ENCODE measurements at regions not wholly inside any gene's neighbourhood (a gene's known extent, or its start where the extent isn't known, plus 50 kb on each side); places are given as distances from the start of the nearest gene placed in this dataset.

DNA sequence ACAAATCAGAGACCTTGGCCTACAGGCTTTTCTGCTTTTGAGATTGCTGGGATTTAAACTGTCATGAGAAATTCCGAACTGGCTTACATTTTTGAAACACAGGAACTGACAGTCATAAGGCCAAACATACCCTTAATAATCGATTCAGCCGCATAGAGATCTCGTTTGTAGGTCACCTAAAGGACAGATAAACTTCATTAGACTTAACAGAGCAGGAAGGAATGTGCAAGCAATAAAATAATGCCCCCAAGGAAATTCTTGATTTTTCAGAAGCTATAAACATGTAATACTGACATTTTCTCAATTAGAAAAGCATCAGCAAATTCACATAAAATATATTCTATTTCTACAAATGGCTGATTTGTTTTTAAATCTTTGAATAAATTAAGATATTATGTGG lies 120.0 kb downstream of the CRPPA start:
- Mint-ChIP-seq H3K27ac (no peak overlapping the region), H3K36me3 (no peaks in the 10 kb centered on the region), H3K27me3 (no peaks in the 10 kb centered on the region), H3K4me3 (no peak overlapping the region), H3K9me3 (no peaks in the 10 kb centered on the region), H3K4me1 (no peaks in the 10 kb centered on the region)
- ATAC-seq (ENCODE audit: low read depth) (no peak), DNase-seq (ENCODE audit: low spot score in 2 of 2) (no peak)

DNA sequence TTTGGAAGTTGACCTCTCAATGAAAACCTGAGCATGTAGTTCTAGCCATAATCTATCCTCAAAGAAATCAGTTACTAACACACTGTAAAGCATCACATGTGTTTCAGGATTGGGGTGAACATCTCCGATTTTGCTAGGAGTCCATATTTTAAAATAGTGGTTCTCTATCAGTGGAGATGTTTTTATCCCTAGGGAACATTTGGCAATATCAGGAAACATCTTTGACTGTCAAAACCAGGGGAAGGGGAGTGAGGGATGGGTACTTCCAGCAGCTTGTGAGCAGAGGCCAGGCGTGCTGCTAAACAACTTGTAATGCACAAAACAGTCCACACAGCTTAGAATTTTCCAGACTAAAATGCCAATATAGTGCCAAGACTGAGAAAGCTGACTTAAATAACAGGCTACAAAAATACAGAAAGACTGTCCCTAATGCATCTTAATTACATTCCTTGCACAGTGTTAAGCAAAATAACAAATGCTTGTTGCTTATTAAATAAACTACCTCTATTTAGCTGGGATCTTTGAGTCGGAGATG lies 120.9 kb downstream of the CRPPA start:
- Mint-ChIP-seq H3K9me3 (no peaks in the 10 kb centered on the region), H3K4me3 (no peak overlapping the region), H3K36me3 (no peaks in the 10 kb centered on the region), H3K27me3 (no peaks in the 10 kb centered on the region), H3K4me1 (no peaks in the 10 kb centered on the region), H3K27ac (no peak overlapping the region)
- DNase-seq (ENCODE audit: low spot score in 2 of 2) (no peak), ATAC-seq (ENCODE audit: low read depth) (no peak)

DNA sequence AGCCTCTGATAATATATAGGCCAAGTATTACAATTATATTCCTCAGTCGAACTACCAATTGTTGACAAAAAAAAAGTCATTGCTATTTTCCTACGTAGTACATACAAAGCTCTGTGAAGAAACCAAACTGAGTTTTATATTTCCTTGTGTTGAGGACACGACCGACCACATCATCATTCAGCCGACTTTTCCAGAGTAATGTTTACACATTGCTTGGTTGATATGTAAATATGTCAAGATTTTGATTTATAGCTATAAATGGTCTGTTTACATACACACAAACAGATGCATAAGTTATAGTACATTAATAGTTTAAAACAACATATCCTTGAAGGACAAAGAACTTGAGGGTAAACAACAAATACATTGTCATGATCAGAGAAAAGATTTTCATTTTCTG lies 121.5 kb downstream of the CRPPA start:
- Mint-ChIP-seq H3K27me3 (no peaks in the 10 kb centered on the region), H3K36me3 (no peaks in the 10 kb centered on the region), H3K27ac (no peak overlapping the region), H3K9me3 (no peaks in the 10 kb centered on the region), H3K4me3 (no peak overlapping the region), H3K4me1 (no peaks in the 10 kb centered on the region)
- no peak for ATAC-seq (ENCODE audit: low read depth)
- DNase-seq (ENCODE audit: low spot score in 2 of 2): no peak

DNA sequence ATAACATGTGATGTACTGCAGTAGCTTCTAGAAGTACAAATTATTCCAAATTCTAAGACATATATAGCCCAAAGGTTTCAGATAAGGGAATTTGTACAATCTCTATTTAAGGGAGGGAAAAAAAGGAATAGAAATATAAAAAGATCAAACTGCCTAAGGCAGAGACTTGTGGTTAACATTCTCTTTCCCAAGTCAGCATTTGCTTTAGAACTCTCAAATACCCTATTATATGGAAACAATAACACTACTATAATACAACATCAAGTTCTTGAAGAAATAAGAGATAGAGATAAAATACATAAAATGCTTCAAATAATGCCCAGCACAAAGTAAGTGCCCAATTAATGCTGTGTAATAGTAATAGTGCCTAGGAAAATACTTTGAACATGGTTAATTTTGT lies 123.1 kb downstream of the CRPPA start:
- no peaks in the 10 kb centered on the region for H3K27me3 Mint-ChIP-seq
- DNase-seq (ENCODE audit: low spot score in 2 of 2) (no peak), ATAC-seq (ENCODE audit: low read depth) (no peak)
- no peaks in the 10 kb centered on the region for H3K36me3 Mint-ChIP-seq
- H3K27ac Mint-ChIP-seq: no peak overlapping the region
- no peak overlapping the region for H3K4me3 Mint-ChIP-seq
- H3K4me1 Mint-ChIP-seq: no peaks in the 10 kb centered on the region
- no peaks in the 10 kb centered on the region for H3K9me3 Mint-ChIP-seq

DNA sequence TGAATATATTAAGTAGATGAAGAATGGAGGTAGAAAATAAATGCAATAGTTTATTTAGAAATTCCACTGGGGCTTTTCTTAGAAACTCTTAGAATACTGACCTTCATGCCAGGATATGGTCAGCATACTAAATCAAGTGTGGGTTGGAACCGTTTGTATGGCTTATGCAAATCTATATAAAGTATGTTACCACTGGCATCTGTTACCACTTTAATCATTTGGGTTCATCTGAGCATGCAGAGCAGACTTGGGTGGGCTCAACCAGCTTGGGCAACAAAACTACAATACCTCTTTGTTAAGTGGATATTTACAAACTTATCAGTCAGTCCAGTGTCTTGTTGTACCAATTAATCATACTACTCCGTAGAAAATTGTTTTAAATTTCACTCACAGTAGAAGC lies 125.8 kb downstream of the CRPPA start:
- ATAC-seq (ENCODE audit: low read depth) (no peak), DNase-seq (ENCODE audit: low spot score in 2 of 2) (no peak)
- H3K9me3 Mint-ChIP-seq: no peaks in the 10 kb centered on the region
- H3K4me1 Mint-ChIP-seq: no peaks in the 10 kb centered on the region
- no peaks in the 10 kb centered on the region for H3K36me3 Mint-ChIP-seq
- H3K27me3 Mint-ChIP-seq: no peaks in the 10 kb centered on the region
- no peak overlapping the region for H3K27ac Mint-ChIP-seq
- H3K4me3 Mint-ChIP-seq: no peak overlapping the region

DNA sequence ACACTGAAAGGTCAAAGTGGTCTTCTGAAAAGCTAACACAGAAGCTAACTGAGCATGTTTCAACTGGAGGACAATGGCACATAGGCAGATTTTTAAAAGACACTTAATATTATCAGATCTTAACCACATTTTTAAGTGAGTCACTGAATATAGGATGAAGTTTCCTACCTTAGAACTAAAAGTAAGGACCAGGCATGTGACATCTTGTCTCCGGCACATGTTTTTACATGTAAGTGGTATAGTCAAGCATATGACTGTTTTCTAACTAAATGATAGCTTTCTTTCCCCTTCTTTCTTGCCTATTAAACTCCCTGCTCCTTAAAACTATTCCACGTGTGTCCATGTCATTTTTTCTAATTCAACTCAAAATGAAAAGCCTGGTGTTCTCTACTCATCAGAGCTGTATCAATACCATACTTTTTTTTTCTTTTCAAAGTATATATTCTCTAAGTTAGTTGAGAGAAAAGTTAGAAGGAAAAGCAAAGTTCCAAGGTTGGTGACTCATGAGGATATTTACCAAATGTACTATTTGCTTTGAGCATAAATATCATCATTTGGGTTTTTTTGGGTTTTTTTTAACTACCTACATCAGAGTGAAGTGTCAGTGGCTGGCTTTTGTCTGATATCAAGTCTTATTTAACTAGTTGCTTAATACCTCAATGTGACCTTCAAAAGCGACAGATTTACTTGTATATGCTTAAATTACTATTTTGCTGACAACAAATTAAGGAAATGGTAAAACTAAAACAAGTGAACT lies 127.5 kb downstream of the CRPPA start:
- H3K4me1 Mint-ChIP-seq: no peaks in the 10 kb centered on the region
- DNase-seq (ENCODE audit: low spot score in 2 of 2): no peak
- H3K4me3 Mint-ChIP-seq: no peak overlapping the region
- H3K27me3 Mint-ChIP-seq: no peaks in the 10 kb centered on the region
- ATAC-seq (ENCODE audit: low read depth): no peak
- no peaks in the 10 kb centered on the region for H3K36me3 Mint-ChIP-seq
- H3K9me3 Mint-ChIP-seq: no peaks in the 10 kb centered on the region
- H3K27ac Mint-ChIP-seq: no peak overlapping the region

DNA sequence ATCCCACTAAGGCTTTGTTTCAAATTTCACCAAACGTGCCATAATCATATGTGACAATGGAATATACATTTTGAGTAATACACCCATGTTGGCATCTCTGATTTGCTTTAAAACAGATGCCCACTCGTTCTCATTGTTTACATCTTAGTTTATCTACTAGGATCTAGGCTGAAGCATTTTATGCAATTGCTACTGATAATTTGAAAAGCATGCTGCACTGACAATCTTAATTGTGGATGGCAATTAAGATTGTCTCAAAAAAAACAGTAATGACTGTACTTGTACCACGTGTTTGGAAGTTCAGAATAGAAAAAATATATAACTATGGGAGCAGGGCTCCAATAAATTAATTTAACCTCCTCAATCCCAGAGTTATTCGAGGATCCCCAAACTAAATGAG lies 136.8 kb downstream of the CRPPA start:
- Mint-ChIP-seq H3K4me3 (no peak overlapping the region), H3K4me1 (no peaks in the 10 kb centered on the region), H3K36me3 (no peaks in the 10 kb centered on the region), H3K27me3 (no peaks in the 10 kb centered on the region), H3K9me3 (peaks cover 4% of the 10 kb centered on the region), H3K27ac (no peak overlapping the region)
- DNase-seq (ENCODE audit: low spot score in 2 of 2) (no peak), ATAC-seq (ENCODE audit: low read depth) (no peak)

DNA sequence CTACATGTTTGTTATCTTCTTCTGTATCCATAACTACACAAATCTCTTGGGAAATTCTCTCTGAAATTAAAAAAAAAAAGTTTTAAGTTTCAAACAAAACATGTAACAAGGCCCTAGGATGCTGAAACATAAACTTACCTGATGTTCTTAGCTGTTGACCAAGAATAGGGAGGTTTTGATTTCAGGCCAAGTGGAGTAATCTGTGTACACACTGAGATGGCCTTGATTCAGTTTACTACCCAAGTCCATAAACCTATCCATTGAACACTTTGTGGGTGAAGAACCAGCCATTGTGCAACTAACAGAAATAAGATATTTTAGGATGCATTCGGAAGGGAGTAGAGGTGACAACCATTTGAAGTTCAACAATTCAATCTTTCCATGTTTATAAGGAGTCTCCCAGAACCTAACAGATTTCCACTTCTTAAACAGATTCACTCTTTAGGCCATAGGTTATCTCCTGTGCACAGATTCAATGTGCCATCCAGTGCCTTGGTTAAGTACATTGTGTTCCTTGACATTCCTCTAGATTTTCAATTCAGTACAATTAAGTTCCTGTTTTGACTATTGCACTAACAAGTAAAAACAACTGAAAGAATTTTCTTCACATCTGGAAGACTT lies 143.1 kb downstream of the CRPPA start:
- no peaks in the 10 kb centered on the region for H3K36me3 Mint-ChIP-seq
- no peak for ATAC-seq (ENCODE audit: low read depth)
- DNase-seq (ENCODE audit: low spot score in 2 of 2): no peak
- H3K9me3 Mint-ChIP-seq: peaks cover 2% of the 10 kb centered on the region
- H3K27ac Mint-ChIP-seq: no peak overlapping the region
- no peak overlapping the region for H3K4me3 Mint-ChIP-seq
- H3K27me3 Mint-ChIP-seq: no peaks in the 10 kb centered on the region
- H3K4me1 Mint-ChIP-seq: no peaks in the 10 kb centered on the region

DNA sequence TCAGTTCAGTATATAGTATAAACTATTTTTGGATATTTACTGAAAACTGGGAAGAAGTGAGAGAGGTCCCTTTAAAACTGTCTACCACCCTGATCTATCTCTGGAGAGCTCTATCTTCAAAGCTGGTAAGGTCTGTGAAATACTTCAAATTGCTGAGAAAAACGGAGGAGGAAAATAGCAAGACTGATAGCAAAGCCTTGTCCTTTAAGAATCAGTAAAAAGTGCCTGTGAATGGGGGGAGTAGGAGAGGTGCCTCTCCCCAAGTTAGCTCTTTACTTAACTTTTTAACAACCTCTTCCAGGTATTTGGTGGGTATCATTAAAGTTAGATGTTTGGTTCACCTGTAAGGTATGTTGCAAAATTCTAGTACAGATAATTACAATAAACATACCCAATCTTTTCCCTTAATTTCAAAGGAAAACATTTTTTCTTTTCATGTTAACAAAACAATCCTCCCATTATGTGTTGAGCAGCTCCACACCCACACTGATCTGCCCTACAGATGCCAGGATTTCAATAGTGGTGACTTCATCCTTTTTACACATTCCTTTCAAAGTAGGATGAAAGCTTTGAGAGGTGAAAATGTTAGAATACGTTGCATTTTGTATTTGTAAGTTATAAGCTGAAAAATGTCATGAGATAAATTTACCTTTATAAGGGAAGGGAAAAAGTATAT lies 149.2 kb downstream of the CRPPA start:
- Mint-ChIP-seq H3K4me1 (peaks cover 2% of the 10 kb centered on the region), H3K4me3 (no peak overlapping the region), H3K27me3 (no peaks in the 10 kb centered on the region), H3K27ac (no peak overlapping the region), H3K9me3 (no peaks in the 10 kb centered on the region), H3K36me3 (no peaks in the 10 kb centered on the region)
- ATAC-seq (ENCODE audit: low read depth) (no peak), DNase-seq (ENCODE audit: low spot score in 2 of 2) (no peak)

DNA sequence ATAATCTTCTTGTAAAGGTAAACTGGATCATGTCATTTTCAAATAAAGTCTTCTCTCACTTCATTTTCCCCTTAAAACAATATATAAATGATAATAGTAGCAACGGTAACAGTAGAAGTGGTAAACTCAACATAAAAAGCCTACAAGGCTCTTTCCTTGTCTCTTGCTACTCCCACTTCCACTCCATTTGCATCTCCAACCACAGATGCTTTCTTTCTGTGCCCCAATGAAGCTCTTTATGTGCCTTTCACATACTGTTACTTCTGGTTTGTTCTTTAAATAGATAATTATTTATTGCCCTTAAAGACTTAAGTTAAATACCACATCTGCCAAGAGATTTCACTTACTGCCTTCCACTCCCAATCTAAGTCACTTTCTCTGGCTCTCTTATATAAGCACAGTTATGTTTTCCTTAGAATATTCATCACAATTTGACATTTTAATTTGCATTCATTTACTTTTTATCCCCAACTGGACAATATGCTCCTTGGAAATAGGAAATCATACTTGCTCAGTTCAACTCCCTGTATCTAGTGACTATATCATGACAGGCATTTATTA lies 149.9 kb downstream of the CRPPA start:
- Mint-ChIP-seq H3K36me3 (no peaks in the 10 kb centered on the region), H3K4me3 (no peak overlapping the region), H3K4me1 (peaks cover 2% of the 10 kb centered on the region), H3K27me3 (no peaks in the 10 kb centered on the region), H3K27ac (no peak overlapping the region), H3K9me3 (no peaks in the 10 kb centered on the region)
- DNase-seq (ENCODE audit: low spot score in 2 of 2) (no peak), ATAC-seq (ENCODE audit: low read depth) (no peak)

DNA sequence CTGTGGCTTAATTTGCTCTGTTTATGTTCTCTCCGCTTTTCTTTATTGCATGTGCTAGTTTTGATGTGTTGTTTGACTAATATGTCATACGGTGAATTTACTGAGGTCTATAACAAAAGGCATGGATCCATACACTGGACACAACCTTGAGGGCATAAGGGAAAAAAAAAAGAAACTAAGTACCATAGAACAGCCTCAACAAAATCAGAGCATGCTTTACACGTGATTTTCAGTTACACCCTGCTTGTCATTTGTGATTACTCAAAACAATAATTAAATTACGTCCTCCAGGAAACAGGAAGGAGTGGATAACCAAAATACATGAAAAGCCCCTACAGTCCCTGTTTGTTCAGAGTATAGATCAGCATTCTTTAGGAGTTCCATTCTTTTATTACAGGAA lies 150.5 kb downstream of the CRPPA start:
- H3K36me3 Mint-ChIP-seq: no peaks in the 10 kb centered on the region
- ATAC-seq (ENCODE audit: low read depth): no peak
- H3K4me1 Mint-ChIP-seq: peaks cover 2% of the 10 kb centered on the region
- no peaks in the 10 kb centered on the region for H3K27me3 Mint-ChIP-seq
- DNase-seq (ENCODE audit: low spot score in 2 of 2): no peak
- H3K27ac Mint-ChIP-seq: no peak overlapping the region
- no peaks in the 10 kb centered on the region for H3K9me3 Mint-ChIP-seq
- H3K4me3 Mint-ChIP-seq: no peak overlapping the region

DNA sequence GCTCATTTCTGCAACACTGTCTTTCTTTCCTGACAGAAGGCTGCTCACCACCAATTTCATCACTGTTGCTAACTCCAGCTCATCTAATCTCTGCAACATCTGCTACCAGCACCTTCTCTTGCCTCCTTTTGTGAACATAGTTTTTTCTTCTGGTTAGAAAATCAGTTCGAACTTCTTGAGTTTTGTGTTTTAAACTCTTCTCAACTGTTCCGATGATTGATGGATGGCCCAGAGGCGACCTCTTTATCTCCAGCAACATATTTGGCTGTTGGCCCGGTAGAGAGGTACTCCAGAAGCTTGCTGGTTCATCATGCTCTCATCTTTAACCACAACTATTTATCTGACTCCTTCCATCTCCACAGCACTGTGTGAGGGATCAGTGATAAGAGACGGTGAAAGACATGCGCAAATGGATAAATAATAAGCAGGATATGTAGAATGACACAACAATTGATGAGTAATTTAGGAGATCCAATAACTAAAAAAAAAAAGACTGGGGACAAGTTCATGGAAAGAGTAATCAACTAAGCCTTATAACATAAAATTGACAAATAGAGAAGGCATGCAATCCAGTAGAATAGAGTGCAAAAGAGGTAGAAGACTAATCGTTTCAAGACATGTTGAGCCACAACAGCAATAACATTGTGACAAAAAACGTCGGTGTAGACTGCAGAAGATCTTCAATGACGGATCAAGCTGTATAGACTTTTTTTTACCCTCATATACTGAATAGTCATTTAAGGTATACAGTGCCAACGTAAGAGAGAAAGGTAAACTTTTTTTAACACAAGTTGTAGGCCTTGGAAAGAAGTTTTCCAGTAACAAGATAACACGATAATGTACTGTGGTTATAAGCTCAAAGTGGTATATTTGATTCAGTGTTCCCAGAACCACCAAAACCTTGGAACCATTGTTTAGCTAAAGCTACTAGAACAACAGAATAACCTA lies 152.2 kb downstream of the CRPPA start:
- no peak overlapping the region for H3K27ac Mint-ChIP-seq
- no peaks in the 10 kb centered on the region for H3K9me3 Mint-ChIP-seq
- peaks cover 2% of the 10 kb centered on the region for H3K4me1 Mint-ChIP-seq
- H3K4me3 Mint-ChIP-seq: no peak overlapping the region
- DNase-seq (ENCODE audit: low spot score in 2 of 2) (no peak), ATAC-seq (ENCODE audit: low read depth) (no peak)
- no peaks in the 10 kb centered on the region for H3K27me3 Mint-ChIP-seq
- H3K36me3 Mint-ChIP-seq: no peaks in the 10 kb centered on the region

DNA sequence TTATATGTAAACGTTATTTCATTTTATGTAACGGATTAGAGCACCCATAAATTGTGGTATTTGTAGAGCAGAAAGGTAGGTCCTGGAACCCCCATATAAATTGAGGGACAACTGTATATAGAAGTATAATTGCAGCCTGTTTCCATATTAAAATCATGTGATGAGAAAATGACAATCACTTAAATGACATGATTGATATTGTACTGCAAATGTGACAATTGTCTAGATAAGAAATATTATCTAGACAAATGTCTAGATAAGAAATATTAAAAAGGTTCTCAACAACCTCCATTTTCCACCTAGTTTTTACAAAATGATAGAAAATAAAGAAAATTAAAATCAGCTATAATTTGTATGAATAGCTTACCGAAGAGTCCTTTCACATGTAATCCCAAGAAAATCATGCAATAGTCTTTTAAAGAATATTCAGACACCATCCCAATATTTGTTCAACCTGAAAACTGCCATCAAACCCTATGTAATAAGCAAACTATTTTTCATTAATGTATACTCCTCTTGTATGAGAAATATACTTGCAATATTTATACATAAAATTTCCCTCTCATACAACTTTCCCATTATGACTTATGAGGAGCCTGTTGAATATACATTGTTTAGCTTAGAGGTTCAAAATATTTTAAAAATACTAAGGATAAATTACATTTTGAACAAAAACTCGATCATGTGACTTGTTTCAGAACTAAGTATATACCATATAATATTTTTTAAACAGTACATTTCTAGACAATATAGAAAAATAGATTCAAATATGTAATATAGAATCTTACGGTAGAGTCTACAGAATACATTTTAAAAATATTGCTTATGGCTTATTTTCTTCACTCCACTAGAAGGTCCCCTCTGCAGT lies 153.2 kb downstream of the CRPPA start:
- Mint-ChIP-seq H3K4me1 (peaks cover 2% of the 10 kb centered on the region), H3K36me3 (no peaks in the 10 kb centered on the region), H3K27ac (no peak overlapping the region), H3K9me3 (no peaks in the 10 kb centered on the region), H3K27me3 (no peaks in the 10 kb centered on the region), H3K4me3 (no peak overlapping the region)
- DNase-seq (ENCODE audit: low spot score in 2 of 2): no peak
- no peak for ATAC-seq (ENCODE audit: low read depth)

Measured in memory B cell (primary cell).